ENCODE measurements at regions not wholly inside any gene's neighbourhood (a gene's known extent, or its start where the extent isn't known, plus 50 kb on each side); places are given as distances from the start of the nearest gene placed in this dataset.
"Not testable (repeated sequence)": the region's sequence is repeated elsewhere in the genome, so short reads cannot be mapped to it uniquely, and the experiment has no call there.

GRCh38 chr17:30730837-30731209 lies 93.7 kb downstream of the CRLF3 start:
- not testable (repeated sequence) for TF ChIP-seq EZH2 (IDR thresholded peaks at IDR 0.05; ENCODE audit: borderline replicate concordance, insufficient read depth, low read depth, low read length, poor library complexity, severe bottlenecking); CTCF (IDR thresholded peaks at IDR 0.05)
